H1 (cell line): ENCODE measurements at regions not wholly inside any gene's neighbourhood (a gene's known extent, or its start where the extent isn't known, plus 50 kb on each side); places are given as distances from the start of the nearest gene placed in this dataset.

Experiments
- CHD7 ChIP-seq: fragments of 300-600 bp; sonication (generic); IDR thresholded peaks from 2 replicates; pipeline ENCODE4 v1.7.1; 2012; ENCODE audit warnings: low read length, moderate library complexity, mild to moderate bottlenecking, inconsistent platforms; ENCODE audit not compliant: insufficient replicate concordance
- CREB1 ChIP-seq: IDR thresholded peaks from 2 replicates; pipeline ENCODE4 v1.6.1; 2012; ENCODE audit warnings: inconsistent platforms
- USF2 ChIP-seq: IDR thresholded peaks from 2 replicates; pipeline ENCODE4 v1.6.1; 2011; ENCODE audit warnings: low read length, improper control_type of control experiment

GRCh38 chr4:151921811-151922210, 161.0 kb upstream of the GATB start (continued):
- no peak for TF ChIP-seq CHD7
- no peak for TF ChIP-seq USF2
- TF ChIP-seq CREB1 = no peak
- TF ChIP-seq, all 59 proteins: peak for 0
